ENCODE measurements at regions not wholly inside any gene's neighbourhood (a gene's known extent, or its start where the extent isn't known, plus 50 kb on each side); places are given as distances from the start of the nearest gene placed in this dataset.

GRCh38 chr22:25368271-25368670 is 148.8 kb downstream of the CRYBB2 start:
- DNase-seq: no peak

GRCh38 chr22:25369041-25369440 is 149.6 kb downstream of the CRYBB2 start:
- no peak for DNase-seq

- DNase-seq: no peak
These were observed 150.9 kb downstream of the CRYBB2 start for GRCh38 chr22:25370322-25370721.

- no peak for DNase-seq
These were observed 152.7 kb downstream of the CRYBB2 start for GRCh38 chr22:25372000-25372595.

- DNase-seq: no peak
These were observed 154.5 kb downstream of the CRYBB2 start for GRCh38 chr22:25373961-25374360.

GRCh38 chr22:25374869-25375268 is 155.4 kb downstream of the CRYBB2 start:
- DNase-seq: no peak

GRCh38 chr22:25375683-25376082 is 156.2 kb downstream of the CRYBB2 start:
- DNase-seq: no peak

GRCh38 chr22:25377699-25378098 is 158.3 kb downstream of the CRYBB2 start:
- DNase-seq: no peak

- no peak for DNase-seq
These were observed 160.8 kb downstream of the CRYBB2 start for GRCh38 chr22:25380122-25380747.

- no peak for DNase-seq
These were observed 163.3 kb downstream of the CRYBB2 start for GRCh38 chr22:25382762-25383161.

GRCh38 chr22:25383278-25383820 is 163.9 kb downstream of the CRYBB2 start:
- no peak for DNase-seq

- no peak for DNase-seq
These were observed 164.5 kb downstream of the CRYBB2 start for GRCh38 chr22:25383892-25384291.

GRCh38 chr22:25386538-25386884 is 167.1 kb downstream of the CRYBB2 start:
- DNase-seq: no peak

- DNase-seq: no peak
These were observed 169.0 kb downstream of the CRYBB2 start for GRCh38 chr22:25388415-25388814.

- no peak for DNase-seq
These were observed 169.6 kb downstream of the CRYBB2 start for GRCh38 chr22:25388866-25389540.

GRCh38 chr22:25389541-25389919 is 170.1 kb downstream of the CRYBB2 start:
- no peak for DNase-seq

- DNase-seq: no peak
These were observed 171.1 kb downstream of the CRYBB2 start for GRCh38 chr22:25390297-25391240.

- DNase-seq: no peak
These were observed 171.9 kb upstream of the GRK3 start for GRCh38 chr22:25392584-25392983.

GRCh38 chr22:25393121-25393805 is 171.2 kb upstream of the GRK3 start:
- no peak for DNase-seq

GRCh38 chr22:25395468-25395867 is 169.0 kb upstream of the GRK3 start:
- DNase-seq: no peak

GRCh38 chr22:25395915-25396314 is 168.6 kb upstream of the GRK3 start:
- no peak for DNase-seq

- DNase-seq: no peak
These were observed 167.8 kb upstream of the GRK3 start for GRCh38 chr22:25396615-25397200.

Data from NK-92 treated with Interleukin-12 subunit alpha and Interleukin-12 subunit beta, amount 100 ng/mL, for 24 hours (cell line).